ENCODE measurements at regions not wholly inside any gene's neighbourhood (a gene's known extent, or its start where the extent isn't known, plus 50 kb on each side); places are given as distances from the start of the nearest gene placed in this dataset.

- no peak for TF ChIP-seq POLR2A (IDR thresholded peaks at IDR 0.05)
- TF ChIP-seq, protein P1, sequence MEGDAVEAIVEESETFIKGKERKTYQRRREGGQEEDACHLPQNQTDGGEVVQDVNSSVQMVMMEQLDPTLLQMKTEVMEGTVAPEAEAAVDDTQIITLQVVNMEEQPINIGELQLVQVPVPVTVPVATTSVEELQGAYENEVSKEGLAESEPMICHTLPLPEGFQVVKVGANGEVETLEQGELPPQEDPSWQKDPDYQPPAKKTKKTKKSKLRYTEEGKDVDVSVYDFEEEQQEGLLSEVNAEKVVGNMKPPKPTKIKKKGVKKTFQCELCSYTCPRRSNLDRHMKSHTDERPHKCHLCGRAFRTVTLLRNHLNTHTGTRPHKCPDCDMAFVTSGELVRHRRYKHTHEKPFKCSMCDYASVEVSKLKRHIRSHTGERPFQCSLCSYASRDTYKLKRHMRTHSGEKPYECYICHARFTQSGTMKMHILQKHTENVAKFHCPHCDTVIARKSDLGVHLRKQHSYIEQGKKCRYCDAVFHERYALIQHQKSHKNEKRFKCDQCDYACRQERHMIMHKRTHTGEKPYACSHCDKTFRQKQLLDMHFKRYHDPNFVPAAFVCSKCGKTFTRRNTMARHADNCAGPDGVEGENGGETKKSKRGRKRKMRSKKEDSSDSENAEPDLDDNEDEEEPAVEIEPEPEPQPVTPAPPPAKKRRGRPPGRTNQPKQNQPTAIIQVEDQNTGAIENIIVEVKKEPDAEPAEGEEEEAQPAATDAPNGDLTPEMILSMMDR (IDR thresholded peaks at IDR 0.05): no peak
Measured at GRCh38 chr2:108182489-108182888, 57.3 kb upstream of the SULT1C3 start.
